ENCODE measurements at regions not wholly inside any gene's neighbourhood (a gene's known extent, or its start where the extent isn't known, plus 50 kb on each side); places are given as distances from the start of the nearest gene placed in this dataset.
"Not testable (repeated sequence)": the region's sequence is repeated elsewhere in the genome, so short reads cannot be mapped to it uniquely, and the experiment has no call there.

GRCh38 chrY:13907736-13908135 lies 78.5 kb downstream of the VCY start:
- no peaks in the 10 kb centered on the region for H3K9me2 ChIP-seq (ENCODE audit: insufficient read depth, low read length)
- no peak overlapping the region for H3K4me3 ChIP-seq (ENCODE audit: low read depth, low read length, poor library complexity, severe bottlenecking)
- no peak overlapping the region for H3K4me2 ChIP-seq (ENCODE audit: low read length)
- no peak for TF ChIP-seq EZH2phosphoT487 (IDR thresholded peaks at IDR 0.05; ENCODE audit: borderline replicate concordance, low read depth, low read length)
- TF ChIP-seq CTCF (conservative IDR thresholded peaks at IDR 0.05; ENCODE audit: low read length) = no peak
- BruUV-seq (replicated peaks) = no TSS peak
- no peaks in the 10 kb centered on the region for H3K9me3 ChIP-seq (ENCODE audit: low read length)
- ChIA-PET POLR2A (no interaction called here), CTCF (ENCODE audit: unreplicated experiment) (no interaction called here)
- H4K20me1 ChIP-seq (ENCODE audit: insufficient read depth, low read length) = no peaks in the 10 kb centered on the region
- DNase-seq (ENCODE audit: low spot score) = no peak
- intact Hi-C loops (cut with micrococcal nuclease; ENCODE audit: unreplicated experiment) = no loop called here
- no peak overlapping the region for H2AFZ ChIP-seq (ENCODE audit: low read length)
- H3K79me2 ChIP-seq (ENCODE audit: insufficient read depth, low read depth, low read length) = no peaks in the 10 kb centered on the region
- no peak overlapping the region for H3K27ac ChIP-seq (ENCODE audit: low read depth, low read length, poor library complexity, severe bottlenecking)
- H3K4me1 ChIP-seq (ENCODE audit: insufficient read depth, low read length, poor library complexity, severe bottlenecking) = no peaks in the 10 kb centered on the region
- H3K36me3 ChIP-seq (ENCODE audit: insufficient read depth, low read length) = no peaks in the 10 kb centered on the region

GRCh38 chrY:13930436-13930835 lies 55.8 kb downstream of the VCY start:
- CTCF ChIA-PET (ENCODE audit: unreplicated experiment); POLR2A ChIA-PET; H4K20me1 ChIP-seq (ENCODE audit: insufficient read depth, low read length); H3K4me2 ChIP-seq (ENCODE audit: low read length); H3K27ac ChIP-seq (ENCODE audit: low read depth, low read length, poor library complexity, severe bottlenecking); H3K4me1 ChIP-seq (ENCODE audit: insufficient read depth, low read length, poor library complexity, severe bottlenecking); H3K9me3 ChIP-seq (ENCODE audit: low read length); H3K4me3 ChIP-seq (ENCODE audit: low read depth, low read length, poor library complexity, severe bottlenecking); H3K36me3 ChIP-seq (ENCODE audit: insufficient read depth, low read length); intact Hi-C loops (cut with micrococcal nuclease; ENCODE audit: unreplicated experiment); BruUV-seq (replicated peaks); H2AFZ ChIP-seq (ENCODE audit: low read length); H3K9me2 ChIP-seq (ENCODE audit: insufficient read depth, low read length); H3K79me2 ChIP-seq (ENCODE audit: insufficient read depth, low read depth, low read length); DNase-seq (ENCODE audit: low spot score): not testable (repeated sequence)
